ENCODE measurements at regions not wholly inside any gene's neighbourhood (a gene's known extent, or its start where the extent isn't known, plus 50 kb on each side); places are given as distances from the start of the nearest gene placed in this dataset.
A peak's percentile ranks its signal among the peaks of the same experiment; 100 is the strongest.

GRCh38 chr3:176873261-176873660, 324.0 kb downstream of the TBL1XR1 start:
- DNase-seq (ENCODE audit: low spot score) = no peak
- TF ChIP-seq, protein P1, sequence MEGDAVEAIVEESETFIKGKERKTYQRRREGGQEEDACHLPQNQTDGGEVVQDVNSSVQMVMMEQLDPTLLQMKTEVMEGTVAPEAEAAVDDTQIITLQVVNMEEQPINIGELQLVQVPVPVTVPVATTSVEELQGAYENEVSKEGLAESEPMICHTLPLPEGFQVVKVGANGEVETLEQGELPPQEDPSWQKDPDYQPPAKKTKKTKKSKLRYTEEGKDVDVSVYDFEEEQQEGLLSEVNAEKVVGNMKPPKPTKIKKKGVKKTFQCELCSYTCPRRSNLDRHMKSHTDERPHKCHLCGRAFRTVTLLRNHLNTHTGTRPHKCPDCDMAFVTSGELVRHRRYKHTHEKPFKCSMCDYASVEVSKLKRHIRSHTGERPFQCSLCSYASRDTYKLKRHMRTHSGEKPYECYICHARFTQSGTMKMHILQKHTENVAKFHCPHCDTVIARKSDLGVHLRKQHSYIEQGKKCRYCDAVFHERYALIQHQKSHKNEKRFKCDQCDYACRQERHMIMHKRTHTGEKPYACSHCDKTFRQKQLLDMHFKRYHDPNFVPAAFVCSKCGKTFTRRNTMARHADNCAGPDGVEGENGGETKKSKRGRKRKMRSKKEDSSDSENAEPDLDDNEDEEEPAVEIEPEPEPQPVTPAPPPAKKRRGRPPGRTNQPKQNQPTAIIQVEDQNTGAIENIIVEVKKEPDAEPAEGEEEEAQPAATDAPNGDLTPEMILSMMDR (IDR thresholded peaks at IDR 0.05; ENCODE audit: extremely low read depth, missing control alignments) = no peak

- peak; percentile 48 for DNase-seq (ENCODE audit: low spot score)
- TF ChIP-seq, protein P1 (IDR thresholded peaks at IDR 0.05; ENCODE audit: extremely low read depth, missing control alignments) = peak; percentile 76
Observed at GRCh38 chr3:176872771-176873209, 324.5 kb downstream of the TBL1XR1 start.

- no peak for DNase-seq (ENCODE audit: low spot score)
- TF ChIP-seq, protein P1 (IDR thresholded peaks at IDR 0.05; ENCODE audit: extremely low read depth, missing control alignments) = no peak
Observed at GRCh38 chr3:176870451-176870850, 326.8 kb downstream of the TBL1XR1 start.

GRCh38 chr3:176867681-176868663, 329.3 kb downstream of the TBL1XR1 start:
- TF ChIP-seq, protein P1 (IDR thresholded peaks at IDR 0.05; ENCODE audit: extremely low read depth, missing control alignments) = no peak
- no peak for DNase-seq (ENCODE audit: low spot score)

- DNase-seq (ENCODE audit: low spot score) = no peak
- TF ChIP-seq, protein P1 (IDR thresholded peaks at IDR 0.05; ENCODE audit: extremely low read depth, missing control alignments) = no peak
Observed at GRCh38 chr3:176861137-176861536, 336.1 kb downstream of the TBL1XR1 start.

DNA sequence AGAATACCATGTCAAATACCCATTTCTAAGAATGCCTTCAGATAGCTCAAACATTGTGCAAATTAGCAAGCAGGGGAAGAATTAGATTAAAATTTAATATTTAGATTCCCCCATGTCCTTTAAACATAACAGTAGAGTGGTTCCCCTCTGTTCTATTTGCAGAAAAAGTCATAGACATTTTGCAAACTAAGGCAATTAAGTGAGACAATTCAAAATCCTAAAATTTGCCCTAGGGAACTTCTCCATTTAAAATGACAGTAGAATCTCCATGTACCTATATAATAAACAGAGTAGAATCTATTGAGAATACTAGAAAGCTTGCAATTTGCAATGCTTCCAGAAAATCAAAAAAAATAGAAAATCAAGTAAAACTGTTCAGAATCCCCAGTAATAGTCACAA, 340.6 kb downstream of the TBL1XR1 start:
- no peak for DNase-seq (ENCODE audit: low spot score)
- TF ChIP-seq, protein P1 (IDR thresholded peaks at IDR 0.05; ENCODE audit: extremely low read depth, missing control alignments) = no peak

DNA sequence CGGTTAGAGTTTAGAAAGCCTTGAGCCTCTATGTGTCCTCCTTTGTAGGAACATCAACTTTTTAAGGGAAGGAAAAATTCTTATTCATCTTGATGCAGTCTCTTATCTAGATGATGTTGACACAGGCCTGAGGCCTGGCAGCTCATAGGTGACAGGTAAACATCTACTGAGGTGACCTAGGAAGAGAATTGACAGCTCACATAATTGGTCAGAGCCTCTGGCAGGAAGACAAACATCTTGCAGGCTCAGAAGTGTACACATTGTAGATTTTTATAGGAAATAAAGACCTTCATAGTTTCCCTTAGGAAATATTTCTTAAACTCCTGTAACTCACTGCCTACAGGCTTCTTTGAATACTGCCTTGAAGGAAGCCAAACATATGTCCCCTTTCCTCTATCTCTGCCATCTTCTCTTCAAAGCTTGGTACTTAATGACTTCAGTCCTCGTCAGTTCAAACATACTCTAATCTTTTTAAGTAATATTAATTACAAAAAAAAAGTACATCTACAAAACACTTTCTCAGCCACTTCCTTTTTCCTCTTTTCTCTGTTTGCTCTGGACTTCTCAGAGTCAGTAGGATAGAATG, 341.3 kb downstream of the TBL1XR1 start:
- TF ChIP-seq, protein P1 (IDR thresholded peaks at IDR 0.05; ENCODE audit: extremely low read depth, missing control alignments) = no peak
- DNase-seq (ENCODE audit: low spot score) = no peak
